Glomerular endothelial cell (primary cell): ENCODE measurements at regions not wholly inside any gene's neighbourhood (a gene's known extent, or its start where the extent isn't known, plus 50 kb on each side); places are given as distances from the start of the nearest gene placed in this dataset.

ENCODE experiments used
- DNase-seq: peaks from one replicate; pipeline ENCODE4 v3.0.0-alpha.2; 2011; ENCODE audit warnings: low read depth, low spot score; ENCODE audit errors: extremely low read depth

DNA sequence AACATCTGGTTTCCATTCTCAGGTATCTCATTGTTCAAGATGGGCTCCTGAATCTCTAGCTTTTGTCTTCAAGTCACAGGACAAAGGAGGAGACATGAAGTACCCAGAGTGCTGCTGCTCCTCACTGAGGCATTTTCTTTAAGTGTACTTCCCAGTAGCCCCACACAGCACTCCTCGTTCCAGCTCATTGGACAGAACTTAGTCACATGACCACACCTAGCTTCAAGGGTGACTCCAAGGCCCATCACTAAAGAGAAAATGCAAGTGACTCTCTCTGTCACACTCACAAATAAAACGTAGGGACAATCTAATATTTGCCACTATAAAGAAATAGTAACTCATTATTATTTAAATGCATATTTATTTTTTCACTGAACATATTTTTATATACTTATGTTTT is 58.3 kb upstream of the NEUROD6 start:
- DNase-seq, result no peak

DNA sequence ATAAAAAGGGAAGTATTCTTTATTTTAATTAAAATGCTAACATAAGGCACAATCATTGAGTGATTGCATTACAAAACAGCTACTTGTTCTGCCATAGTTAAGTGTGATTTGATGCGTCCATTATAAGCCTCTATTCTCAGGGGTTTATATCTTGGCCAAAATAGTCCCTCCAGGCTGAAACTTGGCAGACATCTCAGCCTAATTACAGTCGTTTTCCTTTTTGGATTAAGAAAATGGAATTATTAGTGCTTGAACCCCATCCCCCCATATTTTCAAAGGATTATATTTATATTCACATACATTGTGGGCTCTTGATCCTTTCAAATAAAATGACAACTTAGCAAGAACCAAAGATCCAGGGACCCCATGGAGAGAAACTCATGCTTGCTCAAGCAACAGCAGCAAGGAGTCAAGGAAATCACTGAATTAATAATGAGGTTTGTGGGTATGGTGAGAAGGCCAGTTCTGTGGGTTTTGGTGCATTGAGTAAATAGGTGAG is 66.7 kb upstream of the NEUROD6 start:
- DNase-seq, result no peak

DNA sequence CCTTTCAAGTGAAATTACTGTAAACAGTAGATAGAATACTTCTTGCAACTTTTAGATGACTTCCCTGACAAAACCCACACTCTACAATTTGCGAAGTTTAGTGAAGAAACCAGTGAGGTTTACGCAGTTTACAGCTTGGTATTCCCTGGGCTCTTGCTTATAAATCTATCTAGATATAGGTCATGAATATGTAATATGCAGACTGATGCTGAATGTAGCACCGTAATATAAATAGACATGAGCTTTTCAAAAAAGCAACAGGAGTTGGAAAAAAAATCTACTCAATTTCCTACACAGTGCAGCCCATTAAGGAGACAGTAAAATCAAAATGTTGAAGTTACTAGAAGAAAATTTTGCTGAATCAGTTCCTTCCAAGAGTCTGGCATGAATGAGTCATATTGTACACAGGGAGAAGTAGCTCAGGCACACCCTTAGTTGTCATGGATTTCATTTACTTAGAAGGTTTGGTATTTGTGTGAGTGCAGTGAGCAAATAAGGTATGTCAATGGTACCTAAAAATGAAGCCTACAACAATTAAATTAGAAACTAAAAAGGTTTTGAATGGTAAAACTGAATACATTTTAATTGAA is 67.7 kb upstream of the NEUROD6 start:
- DNase-seq, result no peak

DNA sequence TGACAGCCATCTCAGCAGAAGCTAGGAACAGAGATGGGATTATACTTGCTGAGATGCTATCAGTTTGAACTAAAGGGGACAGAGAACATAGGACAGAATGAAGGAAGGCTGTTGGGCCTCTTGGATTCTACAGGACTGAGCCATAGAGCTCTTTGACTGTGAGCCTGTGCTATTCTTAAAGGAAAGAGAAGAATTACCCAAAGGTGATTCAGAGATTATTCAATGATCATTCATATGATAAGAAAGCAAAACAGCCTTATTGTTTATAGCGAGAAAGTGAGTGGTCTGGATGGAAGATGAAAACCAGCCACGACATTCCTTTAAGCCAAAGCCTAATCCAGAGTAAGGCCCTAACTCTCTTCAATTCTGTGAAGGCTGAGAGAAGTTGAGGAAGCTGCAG is 69.7 kb upstream of the NEUROD6 start:
- DNase-seq, result no peak

DNA sequence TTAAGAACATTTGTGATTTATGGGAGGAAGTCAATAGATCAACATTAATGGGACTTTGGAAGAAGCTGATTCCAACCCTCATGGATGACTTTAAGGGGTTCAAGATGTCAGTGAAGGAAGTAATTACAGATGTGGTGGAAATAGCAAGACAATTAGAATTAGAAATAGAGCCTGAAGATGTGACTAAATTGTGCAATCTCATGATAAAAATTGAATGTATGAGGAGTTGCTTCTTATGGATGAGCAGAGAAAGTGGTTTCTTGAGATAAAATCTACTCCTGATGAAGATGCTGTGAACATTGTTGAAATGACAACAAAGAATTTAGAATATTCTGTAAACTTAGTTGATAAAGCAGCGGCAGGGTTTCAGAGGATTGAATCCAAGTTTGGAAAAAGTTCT is 70.9 kb upstream of the NEUROD6 start:
- no peak for DNase-seq

DNA sequence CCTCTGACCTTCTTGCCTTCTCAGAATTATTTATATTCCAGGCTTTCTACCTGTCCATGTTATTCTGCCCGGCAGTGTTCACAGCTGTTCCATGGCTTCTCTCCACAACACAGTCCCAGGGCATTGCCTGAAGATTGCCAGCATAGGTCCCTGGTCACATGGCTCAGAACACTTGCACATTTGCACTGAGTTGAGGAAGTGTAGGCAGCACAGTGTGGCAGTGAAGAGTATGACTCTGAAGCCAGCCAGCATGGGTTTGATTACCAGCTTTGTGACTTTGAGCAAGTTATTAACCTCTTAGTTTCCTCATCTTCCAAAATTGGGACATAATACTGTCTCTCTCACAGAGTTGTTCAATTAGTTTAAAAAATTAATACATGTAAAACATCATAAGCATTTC is 73.2 kb upstream of the NEUROD6 start:
- DNase-seq, result no peak

DNA sequence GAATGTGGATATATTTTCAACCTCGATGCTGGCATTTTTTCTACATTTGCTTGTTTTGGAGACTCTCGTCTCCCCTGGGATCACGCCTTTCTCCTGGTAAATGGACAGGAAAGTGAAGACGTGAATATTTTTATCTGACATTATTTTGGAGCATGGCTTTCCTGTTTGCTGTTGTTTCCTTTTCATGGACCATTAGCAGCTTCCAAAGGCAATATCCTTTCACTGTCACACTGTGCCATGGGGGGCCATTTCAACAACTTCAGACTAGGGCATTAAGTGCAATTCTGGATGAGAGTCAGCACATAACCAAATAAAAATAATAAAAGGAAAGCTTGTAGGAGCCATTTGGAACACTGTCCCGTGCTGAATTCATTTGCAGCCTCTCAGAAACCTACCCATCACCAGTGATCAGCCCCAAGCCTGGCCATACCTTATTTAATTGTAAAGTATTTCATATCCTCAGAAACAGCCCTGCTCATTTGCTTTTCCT is 75.9 kb upstream of the NEUROD6 start:
- DNase-seq, result no peak

DNA sequence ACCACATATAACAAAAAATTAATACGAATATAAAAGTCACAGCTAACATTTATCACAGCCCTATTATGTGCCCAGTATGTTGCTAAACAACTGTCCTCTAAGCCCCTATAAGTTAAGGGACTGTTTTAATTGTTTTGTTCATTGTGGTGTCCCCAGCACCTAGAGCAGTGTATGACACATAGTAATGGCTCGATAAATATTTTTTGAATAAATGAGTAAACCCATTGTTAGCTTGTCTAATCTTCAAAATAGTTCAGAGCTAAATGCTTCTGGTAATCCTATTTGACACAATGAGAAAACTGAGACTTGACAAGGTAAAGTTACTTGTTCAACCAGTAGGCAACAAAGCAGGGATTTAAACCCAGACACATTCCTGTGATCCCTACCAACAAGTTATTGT is 78.4 kb upstream of the NEUROD6 start:
- no peak for DNase-seq

DNA sequence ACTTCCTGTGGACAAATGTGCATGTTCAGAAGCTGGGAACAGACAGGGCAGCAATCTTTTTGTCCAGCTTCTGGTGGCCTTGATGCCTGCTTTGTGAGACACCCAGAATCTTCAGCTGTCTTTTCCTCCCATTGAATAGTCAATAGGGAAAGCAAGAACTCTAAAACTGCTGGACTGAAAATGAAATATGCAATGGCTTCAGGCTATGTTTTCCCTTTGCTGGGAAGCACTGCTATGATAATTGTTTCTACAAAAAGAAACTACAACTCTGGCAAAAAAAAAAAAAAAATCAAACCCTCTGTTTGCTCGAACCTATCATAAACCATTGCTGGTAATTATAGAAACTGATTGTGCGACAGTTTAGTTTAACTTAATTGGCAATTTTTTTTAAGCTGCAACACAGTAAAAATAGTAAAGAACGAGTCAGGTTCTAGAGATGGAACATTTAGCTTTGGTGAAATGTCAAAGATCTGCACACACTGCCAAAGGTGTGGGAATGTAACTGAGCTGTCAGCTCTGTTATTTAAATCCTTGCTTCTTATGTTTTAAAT is 79.1 kb upstream of the NEUROD6 start:
- DNase-seq, result no peak

DNA sequence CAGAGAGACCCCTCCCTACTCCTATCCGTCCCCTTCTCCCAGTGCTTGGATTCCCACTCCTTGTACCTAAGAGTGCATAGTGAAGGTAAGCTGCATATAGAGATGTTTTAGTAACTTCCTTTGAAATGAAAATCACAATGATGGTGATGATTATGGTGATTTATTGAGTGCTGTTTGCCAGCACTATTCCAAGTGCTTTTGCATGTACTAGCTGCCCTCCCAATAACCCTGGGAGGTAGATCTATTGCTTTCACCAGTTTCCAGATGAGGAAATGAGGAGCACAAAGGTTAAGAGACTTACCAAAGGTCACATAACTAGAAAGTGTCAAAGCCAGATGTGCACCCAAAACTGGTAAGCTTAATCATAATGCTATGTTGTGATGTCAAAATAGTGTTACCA is 80.4 kb upstream of the NEUROD6 start:
- DNase-seq, result no peak

DNA sequence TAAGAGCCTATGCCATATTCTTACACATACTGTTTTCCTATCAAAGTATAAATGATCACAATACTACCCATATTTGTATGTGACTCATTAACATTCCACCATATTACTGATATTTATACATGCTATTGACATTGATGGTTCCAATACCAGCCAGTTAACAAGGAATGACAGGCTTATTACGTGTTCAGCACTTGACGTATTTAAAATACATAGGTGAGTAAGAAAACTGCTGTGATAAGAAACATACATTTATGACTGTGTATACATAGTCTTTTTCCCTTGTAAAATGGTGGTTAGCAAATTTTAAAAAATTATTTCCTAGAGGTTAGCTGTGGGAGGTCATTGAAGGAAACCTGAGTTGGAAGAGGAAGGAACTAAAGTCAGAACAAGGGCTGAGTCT is 81.1 kb upstream of the NEUROD6 start:
- DNase-seq, result no peak

DNA sequence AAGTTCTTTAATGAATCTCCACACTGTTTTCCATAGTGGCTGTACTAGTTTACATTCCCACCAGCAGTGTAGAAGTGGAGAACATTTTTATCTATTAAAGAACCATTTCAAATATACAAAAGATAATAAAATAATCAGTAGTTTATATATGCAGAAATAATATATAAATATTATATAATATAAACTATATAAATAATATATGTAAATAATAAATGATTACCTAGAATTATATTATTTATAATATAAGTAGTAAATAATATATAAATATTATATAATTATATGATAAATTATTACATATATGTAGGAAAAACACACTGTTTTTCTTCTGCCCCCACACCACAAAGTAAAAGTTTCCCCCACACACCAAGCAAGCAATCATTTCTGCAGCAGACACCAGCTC is 83.5 kb upstream of the NEUROD6 start:
- DNase-seq, result no peak

DNA sequence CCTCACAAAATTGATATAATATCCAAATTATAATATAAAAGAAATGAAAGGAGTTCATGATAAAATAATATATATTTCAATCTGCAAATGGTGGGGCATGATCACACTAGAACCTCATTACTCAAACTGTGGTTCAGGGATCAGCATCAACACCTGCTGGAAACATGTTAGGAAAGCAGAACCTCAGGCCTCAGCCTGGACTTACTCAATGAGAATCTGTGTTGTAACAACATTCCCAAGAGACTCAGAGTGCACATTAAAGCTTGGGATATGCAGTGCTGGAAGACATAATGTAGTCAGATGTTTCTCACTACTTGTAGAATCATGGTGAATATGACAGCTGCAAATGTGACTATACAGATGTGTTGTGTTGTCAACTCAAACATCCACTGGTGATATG is 81.7 kb upstream of the ITPRID1 start:
- no peak for DNase-seq

DNA sequence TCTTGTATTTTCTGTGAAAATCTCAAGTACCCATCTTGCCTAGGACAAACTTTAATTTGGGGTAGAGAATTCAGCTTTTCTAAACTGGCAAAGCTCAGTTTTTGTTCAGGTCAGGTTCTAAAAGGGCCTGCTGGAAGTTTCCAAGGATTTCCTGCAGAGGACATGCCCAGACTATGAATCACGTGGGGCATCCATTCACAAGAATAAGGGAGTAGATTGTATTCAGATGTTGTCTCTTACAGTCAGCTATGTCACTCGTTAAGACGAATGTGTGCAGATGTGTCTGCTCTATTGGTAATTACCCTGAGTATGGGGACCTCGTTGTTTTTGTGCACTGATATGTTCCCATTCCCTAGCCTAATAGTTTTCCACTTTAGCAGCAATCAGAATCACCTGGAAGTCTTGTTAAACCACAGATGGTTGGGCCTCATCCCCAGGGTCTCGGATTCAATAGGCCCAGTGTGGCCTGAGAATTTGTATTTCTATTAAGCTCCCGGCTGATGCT is 81.0 kb upstream of the ITPRID1 start:
- DNase-seq, result no peak

DNA sequence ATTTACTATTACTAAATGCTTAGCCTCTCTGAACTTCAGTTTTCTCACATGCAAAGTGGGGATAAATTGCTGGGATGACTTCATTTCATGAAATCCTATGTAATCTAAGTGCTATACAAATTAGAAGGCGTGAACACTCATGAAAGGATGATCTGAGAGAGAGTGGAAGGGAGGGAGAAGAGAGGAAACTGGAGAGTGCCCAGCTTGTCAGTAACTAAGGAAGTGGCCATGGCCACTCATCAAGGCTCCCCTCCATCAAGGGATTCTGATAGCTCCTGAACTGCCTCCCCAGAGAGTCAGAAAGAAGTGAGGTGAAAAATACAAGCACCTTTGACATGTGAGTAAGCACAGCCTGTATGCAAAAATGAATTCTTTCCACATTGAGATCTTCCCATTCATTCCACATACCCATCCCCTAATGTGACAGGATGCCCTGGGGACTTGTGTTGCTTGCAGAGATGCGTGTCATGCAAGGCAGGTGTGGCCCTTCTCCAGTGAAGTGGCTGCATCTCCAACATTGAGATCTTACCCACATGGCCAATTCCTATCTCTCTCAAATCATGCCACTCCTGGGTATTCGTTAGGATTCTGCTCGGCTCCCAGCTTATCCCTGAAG is 76.5 kb upstream of the ITPRID1 start:
- DNase-seq, result no peak

DNA sequence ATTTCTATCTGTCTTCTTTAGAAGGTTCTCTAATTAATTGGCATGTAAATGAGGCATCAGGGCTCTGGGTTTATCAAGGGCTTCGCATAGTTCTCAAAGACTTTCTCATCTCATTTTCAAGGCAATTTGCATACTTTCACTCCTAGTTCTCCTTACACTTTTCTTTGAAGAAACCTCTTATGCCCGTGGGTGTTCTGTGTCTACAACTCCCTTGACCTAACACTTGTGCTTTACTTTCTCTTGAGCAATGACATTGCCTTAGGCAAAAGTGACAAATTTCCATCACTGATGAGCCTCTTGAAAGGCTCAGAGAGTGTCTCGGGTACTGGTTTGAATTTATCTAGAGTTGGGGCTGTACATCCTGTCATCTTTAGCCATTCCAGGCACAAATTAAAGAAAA is 74.7 kb upstream of the ITPRID1 start:
- no peak for DNase-seq

DNA sequence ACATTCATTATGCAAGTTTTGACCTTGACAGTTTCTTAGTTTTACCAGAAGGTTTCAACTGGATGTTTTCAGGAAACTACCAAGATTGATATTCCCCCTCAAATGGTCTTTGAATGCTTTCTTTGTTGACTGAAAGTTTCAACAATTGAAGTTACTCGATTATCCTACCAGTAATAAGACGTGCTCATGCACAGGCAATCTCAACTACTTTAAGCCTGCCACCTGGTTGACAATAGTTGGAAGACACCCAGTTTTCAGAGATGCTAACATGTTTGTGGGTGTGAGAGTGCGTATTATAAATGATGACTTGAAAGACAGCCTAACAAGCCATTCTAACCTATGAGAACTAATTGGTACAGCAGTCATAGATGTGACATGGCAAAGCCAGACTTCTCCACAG is 73.4 kb upstream of the ITPRID1 start:
- no peak for DNase-seq

DNA sequence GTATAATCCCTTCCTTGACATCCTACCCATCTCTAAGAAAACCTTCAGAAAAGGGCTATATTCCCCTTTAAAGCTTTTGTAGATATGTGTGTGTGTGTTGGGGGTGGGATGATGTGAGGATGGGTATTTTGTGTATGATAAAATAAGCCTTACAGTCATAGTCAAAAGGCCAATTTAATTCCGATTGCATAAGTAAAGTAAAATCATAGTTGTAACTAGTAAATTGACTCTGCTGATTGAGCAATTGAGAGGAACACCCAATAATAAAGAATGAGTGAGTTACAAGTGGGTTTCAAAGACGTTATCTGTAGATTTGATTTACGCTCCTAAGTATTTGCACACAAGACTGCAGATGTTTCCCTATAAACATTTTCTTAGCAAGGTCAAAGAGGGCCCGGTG is 71.3 kb upstream of the ITPRID1 start:
- no peak for DNase-seq

DNA sequence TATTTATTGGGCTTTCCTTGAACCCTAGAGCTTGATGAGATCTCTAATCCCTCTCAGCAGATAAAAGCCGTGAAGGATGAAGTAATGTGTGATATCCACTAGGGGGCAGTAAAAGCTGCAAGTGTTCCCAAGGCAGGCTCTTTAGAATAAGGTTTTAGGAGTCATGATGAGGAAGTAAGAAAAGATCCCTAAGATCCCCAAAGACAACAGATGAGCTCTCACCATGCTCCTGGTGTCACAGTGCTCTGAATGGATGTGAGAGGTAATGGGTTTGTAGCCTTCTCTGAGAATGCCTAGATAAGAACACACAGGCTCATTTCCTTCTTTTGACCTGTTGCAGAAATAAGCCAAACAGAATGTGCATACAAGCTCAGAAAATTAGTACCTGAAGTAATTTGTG is 70.4 kb upstream of the ITPRID1 start:
- peak; percentile 20 for DNase-seq

DNA sequence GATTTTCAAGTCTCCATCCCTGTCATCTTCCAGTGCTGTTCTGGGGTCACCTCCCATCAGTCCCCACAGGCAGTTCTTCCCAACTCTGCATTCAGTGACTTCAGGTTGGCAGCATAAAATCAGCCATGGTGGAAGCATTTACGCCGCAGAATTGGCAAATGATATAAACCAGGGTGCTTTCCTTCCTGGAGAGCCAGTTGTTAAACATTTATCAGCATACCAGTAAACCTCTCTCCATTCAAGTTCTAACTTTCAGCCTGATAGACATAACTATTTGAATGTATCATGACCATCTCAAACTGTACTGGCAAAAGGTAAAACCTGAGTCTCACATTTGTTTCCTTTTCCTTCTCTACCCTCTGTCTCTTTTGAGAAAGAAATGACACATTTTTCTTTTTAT is 69.7 kb upstream of the ITPRID1 start:
- no peak for DNase-seq

DNA sequence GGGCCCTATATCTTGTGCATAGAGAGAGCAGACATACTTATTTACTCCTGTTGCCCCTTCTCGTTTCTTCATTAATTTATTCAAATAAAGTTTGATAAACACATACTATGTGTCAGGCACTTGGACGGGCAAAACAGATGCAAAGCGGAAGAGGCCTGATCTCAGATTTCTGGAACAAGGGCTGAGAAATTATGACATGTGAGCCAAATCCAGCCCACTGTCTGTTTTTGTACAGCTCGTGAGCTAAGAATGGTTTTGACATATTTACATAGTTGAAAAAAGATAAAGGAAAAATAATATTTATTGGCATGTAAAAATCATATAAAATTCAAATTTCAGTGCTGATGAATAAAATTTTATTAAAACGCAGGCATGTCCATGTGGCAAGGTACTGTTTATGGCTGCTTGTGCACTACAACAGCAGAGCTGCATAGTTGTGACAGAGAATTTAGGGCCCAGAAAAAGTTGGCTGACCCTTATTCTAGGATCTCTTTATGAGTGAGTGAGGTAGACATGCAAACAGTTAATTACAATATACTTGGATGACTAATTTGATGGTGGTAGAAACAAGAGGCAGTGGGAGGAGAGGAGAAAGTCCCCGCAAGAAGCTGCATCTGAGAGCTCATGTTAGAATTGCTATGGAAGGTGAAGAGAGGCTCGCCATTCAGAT is 68.1 kb upstream of the ITPRID1 start:
- no peak for DNase-seq

DNA sequence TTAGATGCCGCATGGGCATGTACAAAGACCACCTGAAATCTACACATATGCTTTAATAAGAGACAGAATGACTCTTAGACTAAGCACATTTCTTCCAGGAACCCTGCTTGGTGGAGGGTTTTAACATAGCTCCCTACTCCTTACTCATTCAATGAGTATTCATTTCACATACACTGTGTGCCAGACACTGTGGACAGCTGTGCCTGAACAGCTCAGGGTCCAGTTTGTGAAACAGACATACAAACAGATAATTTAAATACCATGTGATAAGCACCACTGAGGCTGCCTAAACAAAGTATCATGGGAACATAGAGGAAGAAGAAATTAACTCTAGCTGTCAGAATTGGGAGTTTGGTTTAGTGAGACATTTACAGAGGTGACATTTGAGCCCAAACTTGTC is 65.2 kb upstream of the ITPRID1 start:
- DNase-seq, result no peak
